Epithelial cell of esophagus (primary cell): ENCODE measurements at regions not wholly inside any gene's neighbourhood (a gene's known extent, or its start where the extent isn't known, plus 50 kb on each side); places are given as distances from the start of the nearest gene placed in this dataset.

Source experiments
- DNase-seq: peaks from one replicate; pipeline ENCODE4 v3.0.0; 2010; ENCODE audit warnings: low read depth
- H3K4me3 ChIP-seq: 2 replicates; pipeline ENCODE4 v1.5.1; 2011; ENCODE audit warnings: mild to moderate bottlenecking, low read length, control low read depth
- CTCF ChIP-seq: IDR thresholded peaks from 2 replicates; pipeline ENCODE4 v1.5.1; 2011; ENCODE audit warnings: low read depth, mild to moderate bottlenecking, low read length, control low read depth, inconsistent platforms; ENCODE audit not compliant: insufficient read depth; ENCODE audit errors: missing control alignments

GRCh38 chr5:169450464-169450863 lies 133.1 kb upstream of the SPDL1 start:
- no peak for TF ChIP-seq CTCF
- DNase-seq = peak; percentile 34
- no peak overlapping the region for H3K4me3 ChIP-seq

- no peak overlapping the region for H3K4me3 ChIP-seq
- no peak for DNase-seq
- no peak for TF ChIP-seq CTCF
Observed at GRCh38 chr5:169448826-169449225, 134.7 kb upstream of the SPDL1 start.

GRCh38 chr5:169445191-169445590 lies 138.4 kb upstream of the SPDL1 start:
- no peak overlapping the region for H3K4me3 ChIP-seq
- DNase-seq = no peak
- TF ChIP-seq CTCF = no peak

- no peak for TF ChIP-seq CTCF
- DNase-seq = no peak
- H3K4me3 ChIP-seq = no peak overlapping the region
Observed at GRCh38 chr5:169442913-169443784, 140.4 kb upstream of the SPDL1 start.

GRCh38 chr5:169442403-169442874 lies 141.1 kb upstream of the SPDL1 start:
- TF ChIP-seq CTCF = no peak
- H3K4me3 ChIP-seq = no peak overlapping the region
- DNase-seq = no peak

- no peak for DNase-seq
- TF ChIP-seq CTCF = no peak
- no peak overlapping the region for H3K4me3 ChIP-seq
Observed at GRCh38 chr5:169440107-169440705, 139.3 kb upstream of the SLIT3 start.
